CD1c-positive myeloid dendritic cell (primary cell): ENCODE measurements at regions not wholly inside any gene's neighbourhood (a gene's known extent, or its start where the extent isn't known, plus 50 kb on each side); places are given as distances from the start of the nearest gene placed in this dataset.

Experiments used
- DNase-seq: peaks from one replicate; pipeline ENCODE4 v3.0.0-alpha.2; 2016; ENCODE audit errors: extremely low spot score

DNA sequence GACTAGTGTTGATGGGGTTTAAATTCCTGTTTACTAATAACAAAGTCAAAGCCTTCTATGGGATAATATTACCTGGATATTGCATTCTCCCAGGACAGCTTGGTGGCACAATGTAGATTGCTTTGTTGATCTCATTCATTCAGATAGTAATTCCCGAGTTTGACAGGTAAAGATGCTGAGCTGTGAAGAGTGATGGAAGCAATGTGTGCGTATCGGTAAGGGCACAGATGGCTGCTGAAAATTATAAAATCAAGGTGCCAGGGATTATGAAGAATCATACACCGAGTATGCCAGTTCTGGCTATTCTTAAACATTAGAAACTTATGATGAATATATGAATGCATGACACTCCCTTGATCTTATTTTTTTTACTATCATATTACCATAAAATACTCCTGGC, 100.6 kb upstream of the CNTNAP4 start:
- no peak for DNase-seq

DNA sequence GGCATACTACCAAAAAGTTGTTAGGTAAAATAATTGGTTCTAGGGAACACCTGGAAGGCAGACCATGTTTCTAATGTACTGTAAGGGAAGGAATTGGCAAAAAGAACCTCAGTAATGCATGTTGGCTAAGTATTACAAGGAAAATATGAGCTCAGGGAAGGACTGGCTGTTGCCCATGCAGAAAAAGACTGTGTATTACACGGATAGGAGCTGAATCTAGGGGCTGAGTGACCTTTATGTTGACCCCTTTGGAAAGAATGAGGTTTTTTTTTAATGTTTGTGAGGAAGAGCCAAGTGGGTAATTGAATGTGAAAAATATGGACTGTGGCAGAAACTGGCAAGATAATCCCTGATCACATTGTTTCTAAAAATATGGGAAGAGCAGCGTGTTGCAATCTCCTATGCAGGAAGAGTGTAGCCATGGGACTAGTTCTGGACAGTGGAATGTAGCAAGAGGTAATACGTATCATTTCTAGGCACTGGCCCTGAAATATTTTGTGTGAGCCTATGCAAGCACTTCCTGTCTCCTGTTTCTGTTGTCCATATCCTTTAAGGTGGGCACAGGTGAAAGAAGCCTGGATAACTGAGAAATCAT, 95.1 kb upstream of the CNTNAP4 start:
- DNase-seq, result no peak

DNA sequence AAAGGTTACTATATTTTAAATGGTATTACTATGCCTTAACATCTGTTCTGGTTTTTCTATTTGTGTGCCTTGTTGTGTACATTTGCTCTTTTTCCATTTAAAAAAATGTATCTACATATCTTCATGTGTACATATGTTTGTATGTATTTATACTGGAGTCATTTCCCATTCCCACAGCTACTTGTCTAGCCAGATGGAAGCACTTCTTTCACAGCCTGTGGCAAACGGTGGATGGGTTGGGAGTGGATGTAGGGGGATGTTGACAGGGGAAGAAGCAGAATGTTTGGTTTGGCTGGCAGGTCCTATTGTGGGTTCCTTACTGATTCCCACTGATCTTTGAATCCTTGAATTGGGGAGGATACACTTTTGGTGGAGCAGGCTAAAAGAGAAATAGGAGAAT, 93.6 kb upstream of the CNTNAP4 start:
- no peak for DNase-seq

DNA sequence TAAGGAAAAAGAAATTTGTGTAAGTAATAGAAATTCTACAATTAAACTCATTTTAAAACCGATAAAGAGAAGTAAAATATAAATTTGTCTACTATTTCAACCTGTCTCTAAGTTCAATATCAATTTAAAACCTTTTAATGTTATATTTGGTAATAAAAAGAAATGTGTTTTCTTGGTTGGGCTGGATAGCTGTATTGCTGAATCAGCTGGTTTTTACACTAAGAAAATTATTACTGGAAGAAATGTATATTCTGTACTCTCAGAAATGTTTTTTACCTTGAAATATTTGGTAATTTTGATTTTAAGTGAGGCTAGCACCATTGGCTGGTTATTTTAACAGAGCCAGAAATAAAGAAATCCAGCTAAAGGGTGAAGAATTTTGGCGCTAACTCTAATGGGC, 87.1 kb upstream of the CNTNAP4 start:
- no peak for DNase-seq

DNA sequence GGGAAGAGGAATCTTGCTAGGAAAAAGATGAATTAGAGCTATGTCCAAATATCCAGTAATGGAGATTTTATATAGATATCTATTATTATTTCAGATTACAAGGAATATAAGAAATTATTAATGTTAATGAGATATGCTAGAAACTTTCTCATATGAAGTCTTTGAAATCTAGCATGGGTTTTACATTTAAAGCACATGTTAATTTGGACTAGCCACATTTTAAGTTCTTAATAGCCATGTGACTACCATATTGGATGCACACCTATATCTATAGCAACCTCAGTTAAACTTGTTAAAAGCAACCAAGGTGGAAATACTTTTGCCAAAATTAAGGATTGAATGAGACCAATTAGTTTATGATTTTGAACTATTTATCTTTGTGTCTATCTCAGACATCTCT, 86.7 kb upstream of the CNTNAP4 start:
- no peak for DNase-seq

DNA sequence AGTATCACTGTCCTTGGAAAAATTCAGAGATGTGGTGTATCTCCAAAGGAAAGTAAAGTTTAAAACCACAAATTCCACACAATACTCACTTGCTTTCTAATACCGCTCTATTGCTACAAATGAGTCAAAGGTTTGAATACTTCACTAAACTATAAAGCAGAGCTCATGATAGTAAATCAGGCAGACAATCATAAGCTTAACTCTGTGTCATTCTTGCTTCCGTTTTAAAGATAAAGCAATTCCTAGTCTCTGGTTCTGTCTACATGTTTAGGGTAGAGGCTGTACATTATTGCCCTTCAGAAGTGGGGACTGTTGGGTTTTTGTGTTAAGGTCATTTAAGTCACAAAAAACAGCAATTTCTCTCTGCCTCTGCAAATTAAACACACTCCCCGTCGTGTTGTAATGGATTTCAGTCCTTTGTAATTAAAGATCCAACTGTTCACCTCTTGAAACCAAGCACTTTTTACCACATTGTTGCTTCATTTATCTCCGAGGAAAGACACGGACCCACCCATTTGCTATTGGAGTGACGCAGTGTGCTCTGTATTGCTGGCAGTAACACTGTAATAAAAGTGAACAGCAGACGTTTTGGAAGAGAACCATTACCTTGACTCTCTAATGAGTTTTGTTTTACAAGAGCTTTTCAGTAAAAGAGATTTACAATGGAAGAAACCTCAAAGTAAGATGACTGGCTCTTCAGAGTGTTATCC, 83.1 kb upstream of the CNTNAP4 start:
- no peak for DNase-seq

DNA sequence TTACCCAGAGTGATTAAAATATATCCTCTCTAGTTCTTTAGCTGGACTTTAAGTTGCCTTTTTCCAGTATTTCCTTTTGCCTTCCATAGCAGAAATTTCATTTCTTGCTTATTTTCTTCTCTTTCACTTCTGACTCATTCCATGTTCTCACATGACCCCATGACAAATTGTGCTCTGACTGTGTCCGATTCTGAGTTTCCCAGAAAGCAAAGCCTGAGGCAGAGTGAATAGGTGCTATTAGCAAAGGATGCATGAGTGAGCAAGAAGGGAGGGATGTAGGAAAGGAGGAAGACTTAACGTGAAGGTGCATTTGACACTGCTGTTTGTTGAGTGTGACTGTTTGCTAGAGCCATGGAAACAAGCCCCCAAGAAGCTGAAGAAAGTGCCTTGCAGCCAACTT, 82.6 kb upstream of the CNTNAP4 start:
- no peak for DNase-seq

DNA sequence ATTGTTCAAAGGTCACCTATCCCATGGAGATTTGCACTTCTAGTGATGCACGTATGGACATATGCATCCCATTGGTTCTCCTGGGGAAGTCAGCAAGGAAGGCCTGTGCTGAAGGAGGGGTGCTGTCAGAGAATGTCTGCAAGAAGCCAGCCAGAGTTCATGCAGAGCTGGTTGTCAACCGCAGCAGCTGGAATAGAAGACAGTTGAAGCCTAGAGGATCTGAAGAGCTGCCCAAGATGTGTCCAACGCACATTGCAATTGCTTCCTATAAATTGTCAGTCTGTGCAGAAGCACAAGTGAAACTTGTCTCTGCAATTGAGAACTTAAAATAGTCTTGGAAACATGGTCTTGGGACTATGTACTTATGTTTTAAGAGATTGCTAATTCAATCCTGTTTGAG, 82.1 kb upstream of the CNTNAP4 start:
- DNase-seq, result no peak

DNA sequence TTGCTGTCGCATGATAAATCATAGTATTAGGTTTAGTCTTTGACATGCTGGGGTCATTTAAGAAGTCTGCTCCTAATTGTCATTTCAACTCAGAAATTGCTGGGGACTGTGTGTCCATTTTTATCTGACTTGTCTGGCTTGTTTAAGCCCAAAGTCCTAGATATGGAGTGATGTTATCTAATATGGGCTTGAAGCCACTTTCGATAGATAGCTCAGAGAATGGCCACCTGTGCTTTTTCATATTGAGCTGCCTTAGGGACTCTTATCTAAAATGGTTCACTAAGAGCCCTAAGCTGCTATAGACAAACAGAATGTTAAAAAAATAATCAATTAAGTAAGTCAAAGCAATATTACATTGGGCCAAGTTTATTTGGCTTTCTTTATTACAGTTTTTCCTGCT, 81.6 kb upstream of the CNTNAP4 start:
- DNase-seq, result no peak

DNA sequence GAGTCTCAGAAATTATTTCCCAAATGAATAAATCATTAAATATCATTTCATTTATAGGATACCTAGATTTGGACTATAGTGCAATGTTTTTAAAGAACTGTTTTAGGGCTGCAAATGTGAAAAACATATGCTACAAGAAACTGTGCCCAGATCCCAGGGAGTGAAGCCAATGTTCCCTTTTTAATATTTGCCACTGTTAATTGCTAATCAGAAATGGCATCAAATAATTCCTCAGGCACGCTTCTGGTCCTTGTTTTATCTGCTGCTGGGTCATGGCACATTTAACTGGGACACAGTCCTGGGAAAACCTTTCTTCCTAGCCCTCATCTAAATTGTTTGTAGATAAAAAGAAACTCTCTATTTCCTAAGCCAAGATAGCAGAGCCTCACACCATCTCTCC, 79.3 kb upstream of the CNTNAP4 start:
- DNase-seq, result no peak

DNA sequence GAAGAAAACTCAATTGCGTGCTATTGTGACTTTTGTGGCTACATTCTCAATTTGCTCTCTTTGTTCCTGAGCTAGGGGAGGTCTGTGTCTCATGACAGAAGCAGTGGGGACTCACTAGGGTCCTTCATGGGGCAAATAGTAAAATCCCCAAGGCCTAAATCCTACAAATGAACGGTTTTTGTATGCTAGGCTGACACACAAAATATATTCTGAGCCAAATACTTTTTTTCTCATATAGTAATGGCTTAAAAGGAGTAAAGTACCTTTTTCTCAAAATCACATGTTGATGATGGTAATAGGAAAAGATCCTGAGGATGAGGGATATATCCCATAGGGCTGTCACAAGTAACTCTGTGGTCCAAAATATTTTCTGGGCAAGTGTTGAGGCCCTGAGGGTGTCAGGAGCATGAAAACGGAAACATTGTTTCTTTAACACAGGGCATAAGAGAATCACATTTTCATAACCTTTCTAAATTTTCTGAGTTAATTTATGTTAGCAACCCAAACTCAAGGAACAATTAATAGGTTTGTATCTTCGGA, 77.5 kb upstream of the CNTNAP4 start:
- no peak for DNase-seq

DNA sequence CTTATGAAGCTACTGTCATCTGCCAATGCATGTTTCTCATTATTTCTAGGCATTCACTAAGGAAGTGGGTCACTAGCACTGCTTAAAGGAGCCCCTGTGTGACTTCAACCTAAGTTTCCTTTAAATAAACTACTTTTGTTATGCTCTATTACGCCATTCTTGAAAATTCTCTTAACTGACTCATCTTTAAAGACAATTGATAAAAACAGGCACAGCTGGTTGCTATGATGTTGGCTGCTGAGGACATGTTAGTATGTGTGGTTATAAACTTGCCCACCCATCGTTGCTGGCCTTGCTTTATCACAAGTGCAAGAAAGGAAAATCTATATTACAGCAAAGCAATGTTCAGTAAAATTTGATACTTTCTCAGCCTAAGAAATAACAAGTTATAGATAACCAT, 75.8 kb upstream of the CNTNAP4 start:
- no peak for DNase-seq

DNA sequence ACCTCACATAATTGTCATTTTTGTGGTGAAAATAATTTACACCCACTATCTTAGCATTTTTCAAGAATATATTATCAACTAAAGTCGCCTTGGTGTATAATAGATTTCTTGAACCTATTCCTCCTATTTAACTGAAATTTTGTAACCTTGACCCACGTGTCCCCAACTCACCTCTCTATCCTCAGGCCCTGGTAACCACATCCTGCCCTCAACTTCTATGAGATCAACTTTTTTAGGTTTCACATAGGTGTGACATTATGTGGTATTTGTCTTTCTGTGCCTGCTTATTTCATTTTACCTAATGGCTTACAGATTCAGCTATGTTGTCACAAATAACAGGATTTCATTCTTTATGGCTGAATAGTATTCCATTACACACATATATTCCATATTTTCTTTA, 73.0 kb upstream of the CNTNAP4 start:
- no peak for DNase-seq

DNA sequence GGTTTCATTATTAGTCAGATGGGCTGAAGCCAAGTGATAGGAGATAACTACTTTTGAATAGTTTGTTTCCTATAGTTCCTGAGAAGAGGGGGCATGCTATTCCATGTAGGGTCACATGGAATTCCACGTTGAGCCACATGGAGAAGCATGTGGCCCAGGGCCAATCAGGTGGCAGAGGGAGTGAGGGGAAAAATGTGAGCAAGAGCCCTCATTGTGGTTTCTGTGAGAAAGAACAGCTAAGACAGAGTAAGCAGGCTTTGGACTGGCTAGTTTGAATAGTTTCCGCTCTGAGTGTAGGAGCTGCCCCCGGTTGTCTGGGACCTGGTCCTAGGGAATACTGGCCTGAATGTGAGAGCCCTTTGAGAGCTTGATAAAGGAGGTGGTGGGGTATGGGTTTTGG, 69.9 kb upstream of the CNTNAP4 start:
- no peak for DNase-seq

DNA sequence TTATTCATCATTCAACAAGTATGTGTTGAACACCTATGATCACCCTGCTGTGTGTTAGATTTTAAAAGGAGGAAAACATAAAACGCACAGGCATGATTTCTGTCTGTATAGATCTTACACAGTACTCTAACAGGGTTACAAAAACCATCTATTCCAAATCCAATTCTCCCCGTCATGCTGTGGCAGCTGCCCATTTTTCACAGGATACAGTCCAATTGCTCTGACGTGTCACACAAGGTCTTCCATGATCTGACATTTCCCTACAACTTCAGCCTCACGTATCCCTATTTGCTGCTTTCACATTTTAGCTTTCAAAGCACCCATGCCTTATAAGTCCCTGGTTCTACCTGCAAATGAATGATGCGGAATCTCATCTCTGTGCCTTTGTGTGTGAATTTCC, 67.0 kb upstream of the CNTNAP4 start:
- no peak for DNase-seq

DNA sequence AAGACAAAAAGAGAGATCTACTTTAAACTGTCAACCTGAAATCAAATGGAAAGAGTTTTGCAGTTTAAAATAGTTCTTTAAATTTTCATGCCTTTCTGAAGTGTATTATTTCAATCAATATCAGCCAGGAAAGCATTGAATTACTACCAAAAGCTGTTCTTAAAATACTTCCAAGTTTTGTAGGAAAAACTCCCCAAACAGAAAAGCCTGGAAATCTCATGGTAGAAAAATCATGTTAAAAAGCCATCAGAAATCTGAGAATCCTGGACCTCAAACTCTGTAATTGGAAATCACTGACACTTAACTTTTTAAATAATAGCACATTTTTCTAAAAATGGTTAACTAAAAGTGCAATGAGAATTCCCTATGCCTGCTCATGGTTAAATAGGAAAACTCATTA, 63.3 kb upstream of the CNTNAP4 start:
- no peak for DNase-seq

DNA sequence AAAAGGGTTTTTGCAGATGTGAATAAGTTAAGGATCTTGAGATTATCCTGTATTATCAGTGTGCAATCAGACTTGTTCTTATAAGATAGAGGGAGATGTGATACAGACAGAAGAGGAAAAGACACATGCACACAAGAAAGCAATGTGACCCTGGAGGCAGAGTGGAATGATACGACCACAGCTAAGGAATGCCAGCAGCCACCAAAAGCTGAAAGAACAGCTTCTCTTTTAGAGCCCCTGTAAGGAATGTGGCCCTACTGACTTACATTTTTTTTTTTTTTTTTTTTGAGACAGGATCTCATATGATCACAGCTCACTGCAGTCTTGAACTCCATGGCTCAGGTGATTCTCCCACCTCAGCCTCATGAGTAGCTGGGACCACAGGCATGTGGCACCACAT, 62.3 kb upstream of the CNTNAP4 start:
- no peak for DNase-seq

DNA sequence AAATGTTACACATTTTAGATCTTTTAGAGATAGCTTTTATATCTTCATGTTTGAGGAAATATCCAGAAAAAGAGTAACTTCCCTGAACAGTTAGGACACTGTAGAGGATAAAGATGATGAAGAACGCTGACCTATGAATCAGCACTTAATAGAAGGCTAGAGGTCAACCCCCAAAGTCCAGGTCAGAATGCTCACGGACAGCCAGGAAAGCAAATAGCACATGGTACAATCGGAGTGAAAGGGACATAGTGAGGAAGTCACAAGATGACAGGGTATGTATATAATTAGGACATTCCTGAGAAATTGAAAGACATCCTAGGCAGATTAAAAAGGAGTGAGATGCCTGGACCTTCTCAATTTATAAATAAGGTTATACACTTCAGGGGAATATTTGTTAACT, 55.1 kb upstream of the CNTNAP4 start:
- DNase-seq, result no peak

DNA sequence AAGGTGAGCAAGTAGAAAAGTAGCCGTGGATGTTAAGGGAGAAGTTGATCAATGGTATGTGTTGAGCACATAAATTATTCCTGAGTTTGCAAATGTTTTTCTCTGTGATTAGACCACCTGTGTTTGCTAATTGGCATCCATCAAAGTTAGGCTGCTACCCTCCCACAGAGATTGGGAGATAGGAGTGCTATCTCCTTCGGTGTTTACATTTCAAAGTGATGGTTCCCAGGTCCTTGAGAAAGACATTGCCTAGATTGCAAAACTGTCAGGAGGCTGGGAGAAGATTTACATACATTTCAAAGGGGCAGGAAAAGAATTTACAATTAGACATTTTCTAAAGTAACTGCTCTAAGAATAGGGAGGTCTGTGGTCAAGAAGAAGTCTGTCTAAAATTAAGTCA, 54.3 kb upstream of the CNTNAP4 start:
- DNase-seq, result no peak

DNA sequence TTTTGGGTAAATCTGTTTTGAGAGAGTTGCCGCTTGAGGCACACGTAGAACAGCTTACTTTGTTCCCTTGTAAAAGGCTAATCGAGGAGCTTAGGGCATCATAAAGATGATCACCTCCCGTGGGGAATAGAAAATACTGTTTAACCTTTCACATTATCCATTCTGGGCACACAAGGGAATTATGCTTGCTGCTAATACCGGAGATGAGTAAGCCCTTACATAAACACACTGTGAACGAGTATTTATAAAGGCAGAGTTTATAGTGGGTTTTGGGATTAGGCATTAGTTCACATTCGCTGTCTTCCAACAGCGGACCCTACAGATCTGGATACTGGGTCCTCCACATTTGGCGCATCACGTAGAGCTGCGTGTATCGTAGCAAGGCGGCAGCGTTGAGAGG, 51.2 kb upstream of the CNTNAP4 start:
- DNase-seq, result no peak

DNA sequence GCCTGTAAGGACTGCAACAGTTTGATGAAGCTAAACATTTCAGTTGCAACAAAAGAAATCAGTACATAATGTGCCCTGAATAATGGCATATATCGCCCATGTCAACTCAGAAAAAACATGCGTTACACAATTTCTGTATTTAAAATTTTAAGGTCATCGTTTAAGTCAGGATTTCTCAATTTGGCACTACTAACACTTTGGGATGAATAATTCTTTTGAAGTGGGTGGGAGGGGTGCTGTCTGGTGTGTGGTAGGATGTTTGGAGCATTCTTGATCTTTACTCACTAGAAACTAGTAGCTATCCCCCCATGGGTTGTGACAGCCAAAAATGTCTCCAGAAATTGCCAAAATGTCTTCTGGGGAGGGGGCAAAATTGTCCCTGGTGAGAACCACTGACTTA, 50.7 kb upstream of the CNTNAP4 start:
- DNase-seq, result no peak
